ENCODE measurements at regions not wholly inside any gene's neighbourhood (a gene's known extent, or its start where the extent isn't known, plus 50 kb on each side); places are given as distances from the start of the nearest gene placed in this dataset.

GRCh38 chr2:16494836-16495508 is 170.7 kb downstream of the CYRIA start:
- TF ChIP-seq CTCF (conservative IDR thresholded peaks at IDR 0.05 in 1 of 2, IDR thresholded peaks at IDR 0.05 in 1 of 2; ENCODE audit: extremely low read depth in 1 of 2, insufficient read depth in 1 of 2, low read depth in 1 of 2, low read length in 2 of 2) (no peak), EZH2 (IDR thresholded peaks at IDR 0.05; ENCODE audit: borderline replicate concordance, low read length) (no peak)
